K562 (cell line): ENCODE measurements at regions not wholly inside any gene's neighbourhood (a gene's known extent, or its start where the extent isn't known, plus 50 kb on each side); places are given as distances from the start of the nearest gene placed in this dataset.

ENCODE experiments used
- ESRRA ChIP-seq: fragments of 450-650 bp; IDR thresholded peaks from 2 replicates; pipeline ENCODE4 v1.6.1; 2014; ENCODE audit warnings: low read depth, mild to moderate bottlenecking, moderate library complexity, borderline replicate concordance
- FOXJ3 ChIP-seq: sonication (generic); formaldehyde crosslinking; IDR thresholded peaks from 2 replicates; pipeline ENCODE4 v1.4.0; 2020; ENCODE audit warnings: mild to moderate bottlenecking, missing genetic modification reagents
- RNF2 ChIP-seq: sonication (generic); IDR thresholded peaks from 2 replicates; pipeline ENCODE4 v1.6.1; 2016
- TF ChIP-seq, protein P1 (sequence below): fragments of 450-650 bp; IDR thresholded peaks from 2 replicates; pipeline ENCODE4 v1.6.1; 2016; ENCODE audit warnings: antibody characterized with exemption

DNA sequence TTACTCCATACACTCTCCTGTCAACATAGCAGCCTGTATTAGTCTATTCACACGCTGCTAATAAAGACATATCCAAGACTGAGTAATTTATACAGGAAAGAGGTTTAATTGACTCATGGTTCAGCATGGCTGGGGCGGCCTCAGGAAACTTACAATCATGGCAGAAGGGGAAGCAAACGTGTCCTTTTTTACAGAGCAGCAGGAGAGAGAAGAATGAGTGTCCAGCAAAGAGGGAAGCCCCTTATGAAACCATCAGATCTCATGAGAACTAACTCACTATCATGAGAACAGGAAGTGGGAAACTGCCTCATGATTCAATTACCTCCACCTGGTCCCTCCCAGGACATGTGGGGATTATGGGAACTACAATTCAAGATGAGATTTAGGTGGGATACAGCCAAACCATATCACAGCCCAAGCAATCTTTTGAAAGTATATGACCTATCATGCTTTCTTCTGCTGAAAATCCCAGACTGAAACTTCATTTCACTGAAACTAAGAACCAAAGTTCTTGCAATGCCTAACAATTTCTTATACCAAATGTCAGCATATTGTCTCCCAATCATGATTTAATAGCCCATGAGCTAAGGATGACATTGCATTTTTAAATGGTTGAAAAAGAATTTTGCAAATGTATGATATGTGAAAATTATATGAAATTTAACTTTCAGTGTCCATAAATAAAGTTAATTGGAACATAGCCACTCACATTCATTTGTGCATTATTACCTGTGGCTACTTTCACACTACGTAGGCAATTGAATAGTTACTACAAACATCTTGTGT is 686.8 kb upstream of the ZEB2 start:
- TF ChIP-seq, protein P1, sequence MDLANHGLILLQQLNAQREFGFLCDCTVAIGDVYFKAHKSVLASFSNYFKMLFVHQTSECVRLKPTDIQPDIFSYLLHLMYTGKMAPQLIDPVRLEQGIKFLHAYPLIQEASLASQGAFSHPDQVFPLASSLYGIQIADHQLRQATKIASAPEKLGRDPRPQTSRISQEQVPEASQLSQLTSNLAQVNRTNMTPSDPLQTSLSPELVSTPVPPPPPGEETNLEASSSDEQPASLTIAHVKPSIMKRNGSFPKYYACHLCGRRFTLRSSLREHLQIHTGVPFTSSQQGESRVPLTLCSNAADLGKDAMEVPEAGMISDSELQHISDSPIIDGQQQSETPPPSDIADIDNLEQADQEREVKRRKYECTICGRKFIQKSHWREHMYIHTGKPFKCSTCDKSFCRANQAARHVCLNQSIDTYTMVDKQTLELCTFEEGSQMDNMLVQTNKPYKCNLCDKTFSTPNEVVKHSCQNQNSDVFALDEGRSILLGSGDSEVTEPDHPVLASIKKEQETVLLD, result no peak
- TF ChIP-seq FOXJ3, result no peak
- no peak for TF ChIP-seq ESRRA
- no peak for TF ChIP-seq RNF2
